Smooth muscle cell (in vitro differentiated cells): ENCODE measurements at regions not wholly inside any gene's neighbourhood (a gene's known extent, or its start where the extent isn't known, plus 50 kb on each side); places are given as distances from the start of the nearest gene placed in this dataset.

Source experiments
- DNase-seq: peaks from one replicate; lab custom pipeline; 2025; ENCODE audit not compliant: unreplicated experiment; lab: John Stamatoyannopoulos, UW
- H2AFZ ChIP-seq: fragments of 200-600 bp; sonication (generic); 2 replicates; pipeline ENCODE4 v1.6.0; 2016; ENCODE audit warnings: antibody characterized with exemption, low read depth, mild to moderate bottlenecking
- H3F3A ChIP-seq: fragments of 200-600 bp; sonication (generic); 2 replicates; pipeline ENCODE4 v1.6.0; 2017; ENCODE audit warnings: antibody characterized with exemption, low read depth
- H3K27ac ChIP-seq: fragments of 200-600 bp; sonication (generic); 2 replicates; pipeline ENCODE4 v1.5.1; 2016; ENCODE audit warnings: low read depth, mild to moderate bottlenecking
- H3K27me3 ChIP-seq: fragments of 200-600 bp; sonication (generic); 2 replicates; pipeline ENCODE4 v1.6.1; 2016; ENCODE audit warnings: low read depth, mild to moderate bottlenecking
- H3K36me3 ChIP-seq: fragments of 200-600 bp; sonication (generic); 2 replicates; pipeline ENCODE4 v1.5.1; 2016; ENCODE audit warnings: low read depth
- H3K4me1 ChIP-seq: fragments of 200-600 bp; sonication (generic); 2 replicates; pipeline ENCODE4 v1.5.1; 2016; ENCODE audit warnings: low read depth
- H3K4me2 ChIP-seq: fragments of 200-600 bp; sonication (generic); 2 replicates; pipeline ENCODE4 v1.6.0; 2016; ENCODE audit warnings: mild to moderate bottlenecking
- H3K4me3 ChIP-seq: fragments of 200-600 bp; sonication (generic); 2 replicates; pipeline ENCODE4 v1.5.1; 2016; ENCODE audit warnings: mild to moderate bottlenecking
- H3K79me2 ChIP-seq: fragments of 200-600 bp; sonication (generic); 2 replicates; pipeline ENCODE4 v1.6.0; 2016; ENCODE audit warnings: low read depth, mild to moderate bottlenecking
- H3K9ac ChIP-seq: fragments of 200-600 bp; sonication (generic); 2 replicates; pipeline ENCODE4 v1.6.0; 2016; ENCODE audit warnings: low read depth
- H3K9me3 ChIP-seq: fragments of 200-600 bp; sonication (generic); replicated peaks from 2 replicates; pipeline ENCODE4 v1.5.1; 2016; ENCODE audit warnings: low read depth
- H4K20me1 ChIP-seq: fragments of 200-600 bp; sonication (generic); 2 replicates; pipeline ENCODE4 v1.6.0; 2016; ENCODE audit warnings: low read depth
- CTCF ChIP-seq: fragments of 200-600 bp; sonication (generic); IDR thresholded peaks from 2 replicates; pipeline ENCODE4 v1.5.1; 2017; ENCODE audit warnings: borderline replicate concordance, mild to moderate bottlenecking, antibody characterized with exemption; ENCODE audit not compliant: insufficient read depth, poor library complexity, severe bottlenecking
- WGBS: methylation state at CpG from one replicate; pipeline ENCODE4 v1.1.7; 2016; ENCODE audit warnings: low lambda C conversion rate; 5-methylcytosine and 5-hydroxymethylcytosine counted together

GRCh38 chr2:128867936-128868636 is 549.4 kb upstream of the HS6ST1 start:
- Histone ChIP-seq H3K4me2 (no peak overlapping the region), H2AFZ (no peak overlapping the region), H3K27ac (no peak overlapping the region), H3K4me1 (no peaks in the 10 kb centered on the region), H3K9me3 (no peaks in the 10 kb centered on the region), H3K79me2 (no peaks in the 10 kb centered on the region), H3K4me3 (no peak overlapping the region), H3K36me3 (no peaks in the 10 kb centered on the region), H4K20me1 (no peaks in the 10 kb centered on the region), H3K27me3 (no peaks in the 10 kb centered on the region), H3K9ac (no peak overlapping the region), H3F3A (no peaks in the 10 kb centered on the region)
- DNase-seq, result no peak
- WGBS, result 95% methylated on average over 7 of the region's 7 CpGs
- no peak for TF ChIP-seq CTCF

- no peaks in the 10 kb centered on the region for H3F3A ChIP-seq
- DNase-seq, result no peak
- no peak overlapping the region for H2AFZ ChIP-seq
- peak overlapping the region; percentile 61 for H3K27ac ChIP-seq
- H3K27me3 ChIP-seq, result no peaks in the 10 kb centered on the region
- no peak overlapping the region for H3K4me3 ChIP-seq
- WGBS, result 69% methylated on average over 7 of the region's 7 CpGs
- no peaks in the 10 kb centered on the region for H4K20me1 ChIP-seq
- no peaks in the 10 kb centered on the region for H3K4me1 ChIP-seq
- H3K9ac ChIP-seq, result no peak overlapping the region
- H3K9me3 ChIP-seq, result no peaks in the 10 kb centered on the region
- no peak for TF ChIP-seq CTCF
- H3K4me2 ChIP-seq, result peak overlapping the region; percentile 15
- H3K79me2 ChIP-seq, result no peaks in the 10 kb centered on the region
- H3K36me3 ChIP-seq, result no peaks in the 10 kb centered on the region
Observed at GRCh38 chr2:128868686-128869551, 550.3 kb upstream of the HS6ST1 start.

GRCh38 chr2:128874608-128875007 is 555.9 kb upstream of the HS6ST1 start:
- Histone ChIP-seq H3K9me3 (no peaks in the 10 kb centered on the region), H3K79me2 (no peaks in the 10 kb centered on the region), H3K36me3 (no peaks in the 10 kb centered on the region), H3K9ac (no peak overlapping the region), H4K20me1 (no peaks in the 10 kb centered on the region), H3K4me1 (peaks cover 3% of the 10 kb centered on the region), H3K27ac (no peak overlapping the region), H3K27me3 (no peaks in the 10 kb centered on the region), H2AFZ (no peak overlapping the region), H3K4me2 (no peak overlapping the region), H3F3A (no peaks in the 10 kb centered on the region), H3K4me3 (no peak overlapping the region)
- no peak for TF ChIP-seq CTCF
- 96% methylated on average over 5 of the region's 5 CpGs for WGBS
- DNase-seq, result no peak
